Epithelial cell of esophagus (primary cell): ENCODE measurements at regions not wholly inside any gene's neighbourhood (a gene's known extent, or its start where the extent isn't known, plus 50 kb on each side); places are given as distances from the start of the nearest gene placed in this dataset.

Source experiments
- DNase-seq: peaks from one replicate; pipeline ENCODE4 v3.0.0; 2010; ENCODE audit warnings: low read depth
- H3K4me3 ChIP-seq: 2 replicates; pipeline ENCODE4 v1.5.1; 2011; ENCODE audit warnings: mild to moderate bottlenecking, low read length, control low read depth
- TF ChIP-seq, protein P1 (sequence below): IDR thresholded peaks from 2 replicates; pipeline ENCODE4 v1.5.1; 2011; ENCODE audit warnings: low read depth, mild to moderate bottlenecking, low read length, control low read depth, inconsistent platforms; ENCODE audit not compliant: insufficient read depth; ENCODE audit errors: missing control alignments

DNA sequence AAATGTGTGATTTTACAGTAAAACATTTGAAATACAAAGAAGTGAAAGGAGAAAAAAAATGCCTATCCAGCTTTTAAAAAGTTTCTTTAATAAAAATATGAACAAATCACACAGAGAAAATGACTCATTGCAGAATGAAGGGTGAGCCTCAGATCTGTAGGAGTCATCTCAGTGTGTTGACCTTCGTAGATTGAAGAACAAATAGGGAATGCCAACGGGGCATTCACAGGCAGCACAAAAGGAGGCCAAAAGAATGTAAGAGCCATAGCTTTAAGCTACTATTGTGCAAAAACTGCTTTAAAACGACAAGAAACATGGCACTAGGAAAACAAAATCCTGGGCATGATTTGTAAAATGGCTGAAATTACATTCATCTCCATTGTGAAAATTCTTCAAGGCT lies 782.7 kb upstream of the CELF2 start:
- no peak overlapping the region for H3K4me3 ChIP-seq
- TF ChIP-seq, protein P1, sequence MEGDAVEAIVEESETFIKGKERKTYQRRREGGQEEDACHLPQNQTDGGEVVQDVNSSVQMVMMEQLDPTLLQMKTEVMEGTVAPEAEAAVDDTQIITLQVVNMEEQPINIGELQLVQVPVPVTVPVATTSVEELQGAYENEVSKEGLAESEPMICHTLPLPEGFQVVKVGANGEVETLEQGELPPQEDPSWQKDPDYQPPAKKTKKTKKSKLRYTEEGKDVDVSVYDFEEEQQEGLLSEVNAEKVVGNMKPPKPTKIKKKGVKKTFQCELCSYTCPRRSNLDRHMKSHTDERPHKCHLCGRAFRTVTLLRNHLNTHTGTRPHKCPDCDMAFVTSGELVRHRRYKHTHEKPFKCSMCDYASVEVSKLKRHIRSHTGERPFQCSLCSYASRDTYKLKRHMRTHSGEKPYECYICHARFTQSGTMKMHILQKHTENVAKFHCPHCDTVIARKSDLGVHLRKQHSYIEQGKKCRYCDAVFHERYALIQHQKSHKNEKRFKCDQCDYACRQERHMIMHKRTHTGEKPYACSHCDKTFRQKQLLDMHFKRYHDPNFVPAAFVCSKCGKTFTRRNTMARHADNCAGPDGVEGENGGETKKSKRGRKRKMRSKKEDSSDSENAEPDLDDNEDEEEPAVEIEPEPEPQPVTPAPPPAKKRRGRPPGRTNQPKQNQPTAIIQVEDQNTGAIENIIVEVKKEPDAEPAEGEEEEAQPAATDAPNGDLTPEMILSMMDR = no peak
- DNase-seq = peak; percentile 21

DNA sequence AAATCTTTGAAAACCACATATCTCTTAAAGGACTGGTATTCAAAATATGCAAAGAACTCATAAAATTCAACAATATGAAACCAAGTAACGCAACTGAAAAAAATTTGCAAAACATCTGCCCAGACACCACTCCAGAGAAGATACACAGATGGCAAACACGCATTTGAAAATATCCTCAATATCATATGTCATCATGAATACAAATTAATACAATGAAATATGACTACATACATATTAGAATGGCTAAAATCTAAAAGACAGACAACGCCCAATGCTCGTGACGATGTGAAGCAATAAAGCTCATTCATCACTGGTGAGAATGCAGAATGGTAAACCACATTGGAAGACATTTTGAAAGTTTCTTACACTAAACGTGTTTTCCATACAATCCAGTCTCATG lies 770.1 kb upstream of the CELF2 start:
- no peak for DNase-seq
- no peak overlapping the region for H3K4me3 ChIP-seq

GRCh38 chr10:10256860-10257259 lies 760.8 kb upstream of the CELF2 start:
- DNase-seq = no peak
- H3K4me3 ChIP-seq = no peak overlapping the region
- TF ChIP-seq, protein P1 = no peak

More for the DNA sequence above, 770.1 kb upstream of the CELF2 start:
- TF ChIP-seq, protein P1 = no peak

GRCh38 chr10:10259013-10259412 lies 758.7 kb upstream of the CELF2 start:
- no peak for DNase-seq
- no peak overlapping the region for H3K4me3 ChIP-seq
- TF ChIP-seq, protein P1 = no peak

DNA sequence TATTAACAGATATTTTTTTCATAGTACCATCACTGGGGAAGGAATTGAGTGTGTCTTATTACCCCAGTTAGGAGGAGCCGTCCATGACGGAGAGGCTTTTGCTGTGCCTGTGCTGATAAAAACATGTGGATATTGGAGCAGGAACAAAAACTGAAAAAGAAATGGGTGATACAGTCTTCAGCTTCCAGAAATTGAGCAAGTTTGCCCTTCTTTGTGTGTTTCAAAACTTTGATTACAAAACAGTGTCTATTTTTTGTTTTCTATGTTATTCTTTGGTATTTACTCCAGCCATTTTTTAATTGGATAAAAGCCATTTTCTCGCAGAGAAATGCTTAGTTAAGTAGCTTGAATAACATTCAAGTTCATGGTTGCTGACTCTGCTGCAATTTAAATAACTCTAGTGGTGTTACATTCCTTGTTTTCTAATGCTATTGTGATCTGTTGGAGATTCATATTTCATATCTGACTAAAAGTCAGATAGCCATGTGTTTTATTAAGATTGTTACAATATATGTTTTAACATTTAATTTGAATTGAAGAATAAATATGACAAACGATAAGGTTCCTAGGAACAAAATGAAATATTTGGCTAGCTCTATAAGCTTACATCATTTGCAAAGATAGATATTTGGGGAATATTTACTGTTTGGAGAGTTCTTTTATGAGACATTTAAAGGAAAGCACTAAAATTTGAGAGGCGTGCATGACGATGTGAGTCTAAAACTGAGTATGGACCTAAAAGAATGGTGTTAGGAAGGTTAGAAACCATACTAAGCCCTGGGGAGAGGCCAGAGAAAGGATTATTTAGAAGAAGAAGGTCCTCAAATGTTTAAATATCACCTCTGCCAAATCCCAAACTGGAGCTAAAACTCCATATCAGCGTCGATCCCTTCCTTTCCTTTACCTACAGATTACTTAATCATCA lies 747.3 kb upstream of the CELF2 start:
- TF ChIP-seq, protein P1 = no peak
- no peak overlapping the region for H3K4me3 ChIP-seq
- DNase-seq = no peak

- H3K4me3 ChIP-seq = no peak overlapping the region
- TF ChIP-seq, protein P1 = no peak
- no peak for DNase-seq
These were observed 746.0 kb upstream of the CELF2 start for GRCh38 chr10:10271639-10272192.
